GM19468 (cell line): ENCODE measurements at regions not wholly inside any gene's neighbourhood (a gene's known extent, or its start where the extent isn't known, plus 50 kb on each side); places are given as distances from the start of the nearest gene placed in this dataset.
"Not testable (repeated sequence)": the region's sequence is repeated elsewhere in the genome, so short reads cannot be mapped to it uniquely, and the experiment has no call there.

Experiments used
- ATAC-seq: cut with Tn5 transposase; IDR thresholded peaks from one replicate; pipeline ENCODE4 v1.9.1; 2021; ENCODE audit warnings: mild to moderate bottlenecking, moderate library complexity, moderate number of reproducible peaks; ENCODE audit not compliant: unreplicated experiment; ENCODE audit errors: extremely low read depth

DNA sequence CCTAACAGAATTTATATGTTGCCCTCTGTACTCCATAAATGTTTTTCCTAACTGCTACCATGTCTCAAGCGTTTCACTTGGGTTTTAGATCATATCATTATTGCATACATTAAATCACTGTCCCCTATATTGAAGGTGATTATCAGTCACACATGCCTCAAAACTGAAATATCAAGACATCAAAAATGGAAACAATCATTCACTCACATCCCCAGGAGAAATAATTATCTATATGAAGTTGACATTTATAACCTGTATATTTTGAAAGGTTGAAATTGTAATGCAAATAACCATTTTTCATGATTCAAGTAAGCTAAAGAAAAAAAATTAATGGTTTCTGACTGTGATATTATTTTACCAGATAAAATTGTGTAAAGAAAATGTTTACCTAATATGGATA, 1695.0 kb downstream of the SLITRK1 start:
- no peak for ATAC-seq

DNA sequence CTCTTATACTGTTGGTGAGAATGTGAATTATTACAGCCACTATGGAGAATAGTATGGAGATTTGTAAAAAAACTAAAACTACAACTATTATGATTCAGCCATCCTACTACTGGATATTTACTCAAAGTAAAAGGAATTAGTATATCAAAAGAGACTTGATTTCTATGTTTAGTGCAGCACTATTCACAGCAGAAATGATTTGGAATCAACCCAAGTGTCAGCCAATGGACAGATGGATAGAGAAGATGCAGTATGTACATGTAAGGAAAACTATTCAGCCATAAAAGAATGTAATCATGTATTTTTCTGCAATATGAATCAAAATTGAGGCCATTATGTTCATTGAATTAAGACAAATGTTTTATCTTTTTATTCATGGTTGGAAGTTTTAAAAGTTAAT, 1705.5 kb downstream of the SLITRK1 start:
- no peak for ATAC-seq

DNA sequence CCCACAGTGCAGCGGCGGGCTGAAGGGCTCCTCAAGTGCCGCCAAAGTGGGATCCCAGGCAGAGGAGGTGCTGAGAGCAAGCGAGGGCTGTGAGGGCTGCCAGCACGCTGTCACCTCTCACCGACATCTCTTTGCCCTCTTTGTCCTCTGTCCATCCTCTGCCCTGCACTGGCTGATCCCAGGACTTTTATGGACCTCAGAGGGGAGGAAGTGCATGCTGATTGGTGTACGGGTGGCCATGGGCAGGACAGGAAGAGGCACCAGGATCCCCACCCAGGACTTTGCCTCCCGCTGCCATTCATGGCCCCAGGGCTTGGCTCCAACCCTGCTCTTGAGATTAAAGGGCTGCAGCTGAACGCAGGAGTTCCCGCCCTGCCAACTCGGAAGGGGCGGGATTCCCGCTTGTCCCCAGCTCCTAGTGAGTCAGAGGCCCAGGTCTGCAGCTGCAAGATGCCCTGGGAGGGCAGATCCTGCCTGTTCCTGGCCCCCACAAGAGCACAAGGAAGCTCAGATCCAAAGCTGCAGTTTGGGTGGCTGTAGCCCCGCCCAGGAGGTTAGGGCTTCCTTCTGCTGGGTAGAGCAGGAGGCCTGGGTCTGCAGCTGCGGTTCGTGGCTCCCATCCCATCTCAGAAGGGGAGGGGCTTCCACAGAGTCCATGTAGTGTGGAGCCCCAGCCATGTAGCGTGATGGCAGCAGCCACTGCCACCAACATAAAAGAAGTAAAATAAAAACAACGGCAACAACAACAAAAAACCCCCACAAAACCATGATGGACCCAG, 1716.7 kb downstream of the SLITRK1 start:
- no peak for ATAC-seq

GRCh38 chr13:82164780-82165395, 1717.4 kb downstream of the SLITRK1 start:
- ATAC-seq = not testable (repeated sequence)

- ATAC-seq = no peak
Observed at GRCh38 chr13:82147526-82147925, 1734.7 kb downstream of the SLITRK1 start.

DNA sequence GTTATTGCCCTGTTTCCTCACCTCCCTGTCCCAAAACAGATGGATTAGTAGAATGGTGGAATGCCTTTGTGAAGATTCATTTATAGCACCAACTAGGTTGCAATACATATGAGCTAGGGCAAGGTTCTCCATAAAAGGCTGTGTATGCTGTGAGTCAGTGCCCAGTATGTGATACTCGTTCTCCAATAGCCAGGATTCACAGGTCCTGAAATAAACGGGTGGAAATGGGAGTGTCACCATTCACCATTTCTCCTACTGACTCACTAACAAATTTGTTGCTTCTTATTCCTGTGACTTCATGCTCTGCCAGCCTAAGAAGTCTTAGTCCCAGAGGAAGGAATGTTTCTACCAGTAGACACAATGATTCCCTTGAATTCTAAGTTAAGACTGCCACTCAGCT, 1745.4 kb downstream of the SLITRK1 start:
- ATAC-seq = no peak

- no peak for ATAC-seq
Observed at GRCh38 chr13:82129281-82129680, 1753.0 kb downstream of the SLITRK1 start.

GRCh38 chr13:82118589-82118988, 1763.7 kb downstream of the SLITRK1 start:
- no peak for ATAC-seq

GRCh38 chr13:82116422-82116989, 1765.8 kb downstream of the SLITRK1 start:
- no peak for ATAC-seq

GRCh38 chr13:82115391-82115790, 1766.9 kb downstream of the SLITRK1 start:
- no peak for ATAC-seq

- no peak for ATAC-seq
Observed at GRCh38 chr13:82096256-82096655, 1755.3 kb upstream of the SPRY2 start.

DNA sequence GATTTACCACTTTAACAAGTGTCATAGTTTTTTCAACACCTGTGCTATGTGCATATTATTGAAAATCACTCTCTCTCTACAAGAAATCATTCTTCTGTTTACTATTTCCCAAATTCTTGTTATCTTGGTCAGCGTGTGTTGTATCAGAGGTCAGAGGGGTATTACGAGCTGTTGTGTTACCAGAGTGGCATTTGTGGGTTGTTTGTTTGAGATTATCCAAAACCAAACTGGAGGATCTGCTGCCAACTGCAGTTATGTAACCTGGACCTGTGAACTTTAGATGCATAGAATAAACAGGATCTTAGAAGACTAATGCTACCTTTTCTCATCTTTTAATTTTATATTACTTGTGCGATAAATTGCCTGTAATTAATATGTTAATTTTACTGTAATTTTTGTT, 1751.4 kb upstream of the SPRY2 start:
- no peak for ATAC-seq

- no peak for ATAC-seq
Observed at GRCh38 chr13:82088781-82089180, 1747.9 kb upstream of the SPRY2 start.

DNA sequence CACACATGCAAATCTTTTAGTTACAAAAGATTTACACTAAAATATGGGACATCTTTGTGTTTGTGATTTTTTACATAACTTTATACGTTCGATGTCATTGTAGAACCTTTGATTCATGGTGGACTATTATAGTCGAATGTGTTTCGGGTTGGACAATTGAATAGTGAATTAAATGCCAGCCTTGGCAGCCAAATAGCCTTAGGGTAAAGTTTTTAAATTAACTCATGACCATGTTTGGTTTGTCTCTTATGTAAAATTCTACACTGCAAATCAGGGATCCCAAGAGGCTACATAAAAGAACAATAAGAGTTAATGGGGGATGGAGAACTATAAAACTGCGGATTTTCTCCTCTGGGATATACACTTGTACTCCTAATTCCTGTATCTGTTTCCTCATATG, 1735.6 kb upstream of the SPRY2 start:
- ATAC-seq = no peak

GRCh38 chr13:82070416-82070815, 1729.5 kb upstream of the SPRY2 start:
- ATAC-seq = no peak

DNA sequence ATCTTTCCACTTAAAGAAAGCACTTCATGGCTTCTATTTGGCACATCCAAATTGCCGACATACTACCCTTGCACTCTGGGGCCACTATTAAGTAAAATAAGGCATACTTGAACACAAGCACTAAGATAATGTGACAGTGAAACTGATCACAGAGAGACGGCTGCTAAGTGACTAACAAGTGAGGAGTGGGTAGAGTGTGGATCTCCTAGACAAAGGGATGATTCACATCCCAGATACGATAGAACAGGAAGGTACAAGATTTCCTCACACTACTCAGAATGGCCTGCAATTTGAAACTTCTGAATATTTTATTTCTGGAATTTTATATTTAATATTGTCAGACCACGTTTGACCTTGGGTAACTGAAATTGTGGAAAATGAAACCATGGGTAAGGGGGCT, 1721.8 kb upstream of the SPRY2 start:
- ATAC-seq = no peak

- ATAC-seq = no peak
Observed at GRCh38 chr13:82058364-82058763, 1717.4 kb upstream of the SPRY2 start.

DNA sequence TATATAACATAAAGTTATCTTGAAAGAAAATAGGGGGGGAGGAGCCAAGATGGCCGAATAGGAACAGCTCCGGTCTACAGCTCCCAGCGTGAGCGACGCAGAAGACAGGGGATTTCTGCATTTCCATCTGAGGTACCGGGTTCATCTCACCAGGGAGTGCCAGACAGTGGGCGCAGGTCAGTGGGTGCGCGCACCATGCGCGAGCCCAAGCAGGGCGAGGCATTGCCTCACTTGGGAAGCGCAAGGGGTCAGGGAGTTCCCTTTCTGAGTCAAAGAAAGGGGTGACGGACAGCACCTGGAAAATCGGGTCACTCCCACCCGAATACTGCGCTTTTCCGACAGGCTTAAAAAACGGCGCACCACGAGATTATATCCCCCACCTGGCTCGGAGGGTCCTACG, 1704.4 kb upstream of the SPRY2 start:
- ATAC-seq = not testable (repeated sequence)

- ATAC-seq = no peak
Observed at GRCh38 chr13:82036602-82037001, 1695.7 kb upstream of the SPRY2 start.

DNA sequence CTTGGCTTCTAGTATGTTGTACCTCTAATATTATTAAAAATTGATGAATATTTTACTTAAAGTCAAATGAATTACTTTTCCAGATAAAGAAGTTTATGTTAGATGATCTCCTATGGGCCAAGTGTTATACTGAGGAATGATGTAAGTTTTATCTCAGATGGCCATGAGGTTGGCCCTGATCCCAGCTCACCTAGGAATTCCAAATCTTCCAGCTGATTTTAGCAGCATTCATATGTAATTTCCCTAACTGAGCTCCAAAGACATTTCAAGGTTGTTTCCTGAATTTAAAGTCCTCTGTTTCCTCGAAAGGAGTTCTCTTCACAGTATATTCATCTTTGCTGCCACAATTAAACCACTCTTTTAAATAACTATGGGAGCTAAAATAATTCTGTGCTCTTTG, 1670.4 kb upstream of the SPRY2 start:
- no peak for ATAC-seq

DNA sequence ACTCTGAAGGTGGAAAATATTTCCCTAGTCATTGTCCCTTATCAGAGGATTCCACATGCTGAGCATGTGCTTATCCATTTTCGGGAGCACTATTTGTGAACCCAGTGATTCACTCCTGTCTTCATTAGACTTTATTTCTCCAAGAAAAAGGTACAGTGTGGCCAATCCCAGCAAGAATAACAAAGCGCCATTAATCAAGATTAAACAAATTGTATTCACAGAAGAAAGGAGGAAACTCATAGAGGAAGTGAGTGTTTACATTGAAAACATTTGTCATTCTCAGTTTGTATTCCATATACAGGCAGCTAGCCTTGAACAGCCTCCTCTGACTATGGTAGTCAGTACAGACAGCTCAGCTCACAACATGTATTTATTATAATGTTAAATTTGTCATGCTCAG, 1669.9 kb upstream of the SPRY2 start:
- ATAC-seq = no peak

- no peak for ATAC-seq
Observed at GRCh38 chr13:82002710-82003109, 1661.8 kb upstream of the SPRY2 start.
